Immature natural killer cell (primary cell): ENCODE measurements at regions not wholly inside any gene's neighbourhood (a gene's known extent, or its start where the extent isn't known, plus 50 kb on each side); places are given as distances from the start of the nearest gene placed in this dataset.

Experiments used
- DNase-seq, 3 donors: peaks; one replicate each; pipeline ENCODE4 v3.0.0; 2022; ENCODE audit warnings: mixed read lengths in 1 of 3
- H3K27ac Mint-ChIP-seq, 6 donors: one replicate each; pipeline ENCODE4 v1.8.0; 2020; ENCODE audit warnings: mixed read lengths in 6 of 6, mild to moderate bottlenecking in 5 of 6, inconsistent platforms in 4 of 6, moderate library complexity in 3 of 6
- H3K27me3 Mint-ChIP-seq, 3 donors: one replicate each; pipeline ENCODE4 v1.8.0; 2020 to 2021; ENCODE audit warnings: low read depth in 3 of 3, mild to moderate bottlenecking in 3 of 3, mixed read lengths in 3 of 3, moderate library complexity in 3 of 3, inconsistent platforms in 1 of 3
- H3K36me3 Mint-ChIP-seq, 3 donors: one replicate each; pipeline ENCODE4 v1.8.0; 2020; ENCODE audit warnings: mixed read lengths in 3 of 3, inconsistent platforms in 2 of 3, mild to moderate bottlenecking in 2 of 3
- H3K4me1 Mint-ChIP-seq, 2 donors: one replicate each; pipeline ENCODE4 v1.8.0; 2020; ENCODE audit warnings: inconsistent platforms in 2 of 2, mild to moderate bottlenecking in 2 of 2, mixed read lengths in 2 of 2, moderate library complexity in 1 of 2
- H3K4me3 Mint-ChIP-seq, 5 donors: one replicate each; pipeline ENCODE4 v1.8.0; 2020; ENCODE audit warnings: mild to moderate bottlenecking in 5 of 5, mixed read lengths in 5 of 5, inconsistent platforms in 3 of 5, moderate library complexity in 3 of 5
- H3K9me3 Mint-ChIP-seq, 6 donors: one replicate each; pipeline ENCODE4 v1.8.0; 2020; ENCODE audit warnings: mild to moderate bottlenecking in 6 of 6, mixed read lengths in 6 of 6, inconsistent platforms in 4 of 6, moderate library complexity in 3 of 6

DNA sequence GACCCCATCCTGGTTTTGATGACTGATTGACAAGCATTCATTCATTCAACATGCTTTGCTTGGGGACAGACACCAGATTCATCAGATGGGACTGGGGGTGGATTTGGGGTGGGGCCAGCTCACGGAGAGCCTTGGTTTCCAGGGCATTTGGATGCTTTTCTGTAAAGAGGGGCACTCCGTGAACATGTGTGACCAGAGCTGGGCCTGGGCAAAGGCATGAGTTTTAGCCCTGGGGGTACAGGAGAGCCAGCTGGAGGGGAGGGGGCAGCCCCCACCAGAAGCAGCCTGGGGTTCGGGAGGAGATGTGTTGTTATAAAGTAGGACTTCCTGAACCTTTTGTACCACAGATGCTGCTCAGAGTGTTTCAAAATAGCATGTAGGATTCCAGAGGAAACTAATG, 99.7 kb downstream of the RIPK4 start:
- Mint-ChIP-seq H3K4me1 (peaks cover 10% of the 10 kb centered on the region in 2 donors), H3K27me3 (peaks cover 0 to 6% (median 0%) of the 10 kb centered on the region in 3 donors), H3K4me3 (no peak overlapping the region), H3K27ac (no peak overlapping the region), H3K9me3 (peaks cover 0 to 2% (median 0%) of the 10 kb centered on the region in 6 donors), H3K36me3 (no peaks in the 10 kb centered on the region)
- DNase-seq, result no peak

DNA sequence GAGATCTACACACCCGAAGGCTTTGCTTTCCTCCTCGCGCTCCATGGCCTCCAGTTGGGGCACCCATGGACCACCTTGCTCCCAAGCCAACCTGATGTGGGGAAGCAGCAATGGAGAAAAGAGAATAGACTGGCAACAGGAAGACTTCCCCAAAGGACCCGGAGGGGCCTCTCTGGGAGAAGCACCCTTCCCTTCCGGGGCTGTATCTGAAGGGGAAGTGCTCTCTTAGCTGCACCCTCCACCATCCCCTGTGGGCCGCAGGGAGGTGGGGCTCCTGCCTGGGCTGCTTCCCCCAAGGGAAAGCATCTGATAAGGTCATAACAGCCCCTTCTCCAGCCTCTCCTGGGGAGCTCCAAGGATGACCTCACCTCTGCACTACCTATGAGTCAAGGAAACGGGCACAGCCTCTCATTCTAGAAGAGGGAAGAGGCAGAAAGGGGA, 100.2 kb downstream of the RIPK4 start:
- H3K27me3 Mint-ChIP-seq, result peaks cover 0 to 3% (median 0%) of the 10 kb centered on the region in 3 donors
- peaks cover 0 to 2% (median 0%) of the 10 kb centered on the region in 6 donors for H3K9me3 Mint-ChIP-seq
- DNase-seq, result no peak
- no peak overlapping the region for H3K4me3 Mint-ChIP-seq
- H3K4me1 Mint-ChIP-seq, result peaks cover 5% of the 10 kb centered on the region in 2 donors
- H3K27ac Mint-ChIP-seq, result no peak overlapping the region
- H3K36me3 Mint-ChIP-seq, result no peaks in the 10 kb centered on the region

DNA sequence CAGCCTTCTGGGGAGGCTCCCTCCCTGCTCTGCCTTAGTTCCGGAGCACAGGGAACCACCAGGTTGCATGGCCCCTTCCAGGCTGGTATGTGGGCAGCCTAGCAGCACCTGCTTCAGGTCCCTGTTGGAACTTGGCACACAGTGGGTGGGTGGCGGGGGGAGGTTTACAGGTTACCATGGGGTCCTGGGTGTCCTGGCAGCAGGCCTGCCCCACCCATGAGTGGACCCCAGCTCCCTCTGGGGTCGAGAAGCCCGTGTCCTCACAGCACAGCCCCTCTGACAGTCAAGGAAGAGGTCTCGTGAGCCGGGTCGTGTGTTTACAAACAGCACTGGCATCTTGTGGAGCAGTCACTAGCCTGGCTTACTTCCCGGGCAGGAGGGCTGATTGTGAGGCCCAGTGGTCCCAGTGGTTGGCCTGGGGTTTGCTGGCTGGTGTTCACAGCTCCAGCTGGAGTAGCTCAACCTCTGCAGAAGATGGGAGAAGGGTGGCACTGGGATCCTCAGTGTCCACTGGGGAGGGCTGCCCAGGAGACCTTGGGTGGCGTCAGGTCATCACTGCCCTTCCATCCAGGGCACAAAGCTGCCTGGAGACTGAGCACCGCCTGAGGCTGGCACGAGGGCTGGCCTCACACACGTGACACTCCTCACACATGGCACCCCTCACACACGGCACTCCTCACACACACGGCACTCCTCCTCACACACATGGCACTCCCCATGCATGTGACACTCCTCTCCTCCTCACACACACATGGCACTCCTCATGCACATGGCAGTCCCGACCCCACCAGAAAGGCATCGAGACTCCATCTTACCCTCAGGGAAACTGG, 100.9 kb downstream of the RIPK4 start:
- peaks cover 0 to 3% (median 0%) of the 10 kb centered on the region in 3 donors for H3K27me3 Mint-ChIP-seq
- no peak for DNase-seq
- no peak overlapping the region for H3K4me3 Mint-ChIP-seq
- H3K27ac Mint-ChIP-seq, result no peak overlapping the region
- no peaks in the 10 kb centered on the region for H3K4me1 Mint-ChIP-seq
- H3K36me3 Mint-ChIP-seq, result no peaks in the 10 kb centered on the region
- peaks cover 0 to 2% (median 0%) of the 10 kb centered on the region in 6 donors for H3K9me3 Mint-ChIP-seq

DNA sequence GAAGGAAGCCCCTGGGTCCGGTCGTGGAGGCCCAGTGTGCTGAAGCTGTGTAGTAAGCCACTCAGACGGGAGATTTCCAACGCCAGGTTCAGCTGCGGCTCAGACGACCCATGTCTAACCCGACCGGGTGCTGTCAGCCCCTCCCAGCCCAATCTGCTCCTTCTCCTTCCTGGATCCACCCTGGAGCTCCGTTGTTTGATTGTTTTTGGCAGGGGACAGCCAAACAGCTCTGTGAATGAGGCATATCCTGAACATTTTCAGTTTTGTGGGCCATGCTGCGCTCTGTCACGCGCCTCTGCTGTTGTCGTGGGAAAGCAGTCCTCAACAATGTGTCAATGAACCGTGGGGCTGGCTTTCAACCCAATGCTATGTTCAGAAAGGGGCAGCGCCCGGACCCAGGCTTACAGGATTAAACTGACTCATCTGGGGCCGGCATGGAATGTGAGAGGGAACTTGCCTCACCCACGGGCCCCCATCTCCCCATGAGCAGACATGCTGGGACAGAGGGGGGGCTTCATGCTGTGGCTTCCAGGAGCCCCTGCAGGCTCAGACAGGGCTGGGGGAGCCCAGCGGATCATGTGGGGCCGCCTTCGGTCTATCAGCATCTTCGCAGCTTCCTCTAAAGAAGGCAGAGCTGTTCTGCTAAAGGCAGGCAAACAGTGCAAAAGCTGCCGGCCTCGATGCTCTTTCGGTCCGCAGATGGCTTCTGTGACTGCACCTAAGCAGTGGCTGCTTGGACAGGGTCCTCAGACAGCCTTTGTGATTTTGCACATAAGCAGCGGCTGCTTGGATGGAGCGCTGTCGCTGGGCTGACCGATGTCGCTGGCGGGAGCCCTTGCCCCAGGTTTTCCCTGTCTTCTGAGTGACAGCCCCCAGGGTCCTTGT, 101.7 kb downstream of the RIPK4 start:
- Mint-ChIP-seq H3K9me3 (peaks cover 0 to 2% (median 0%) of the 10 kb centered on the region in 6 donors), H3K4me3 (no peak overlapping the region), H3K4me1 (no peaks in the 10 kb centered on the region), H3K36me3 (no peaks in the 10 kb centered on the region), H3K27me3 (peaks cover 0 to 2% (median 0%) of the 10 kb centered on the region in 3 donors), H3K27ac (no peak overlapping the region)
- no peak for DNase-seq

DNA sequence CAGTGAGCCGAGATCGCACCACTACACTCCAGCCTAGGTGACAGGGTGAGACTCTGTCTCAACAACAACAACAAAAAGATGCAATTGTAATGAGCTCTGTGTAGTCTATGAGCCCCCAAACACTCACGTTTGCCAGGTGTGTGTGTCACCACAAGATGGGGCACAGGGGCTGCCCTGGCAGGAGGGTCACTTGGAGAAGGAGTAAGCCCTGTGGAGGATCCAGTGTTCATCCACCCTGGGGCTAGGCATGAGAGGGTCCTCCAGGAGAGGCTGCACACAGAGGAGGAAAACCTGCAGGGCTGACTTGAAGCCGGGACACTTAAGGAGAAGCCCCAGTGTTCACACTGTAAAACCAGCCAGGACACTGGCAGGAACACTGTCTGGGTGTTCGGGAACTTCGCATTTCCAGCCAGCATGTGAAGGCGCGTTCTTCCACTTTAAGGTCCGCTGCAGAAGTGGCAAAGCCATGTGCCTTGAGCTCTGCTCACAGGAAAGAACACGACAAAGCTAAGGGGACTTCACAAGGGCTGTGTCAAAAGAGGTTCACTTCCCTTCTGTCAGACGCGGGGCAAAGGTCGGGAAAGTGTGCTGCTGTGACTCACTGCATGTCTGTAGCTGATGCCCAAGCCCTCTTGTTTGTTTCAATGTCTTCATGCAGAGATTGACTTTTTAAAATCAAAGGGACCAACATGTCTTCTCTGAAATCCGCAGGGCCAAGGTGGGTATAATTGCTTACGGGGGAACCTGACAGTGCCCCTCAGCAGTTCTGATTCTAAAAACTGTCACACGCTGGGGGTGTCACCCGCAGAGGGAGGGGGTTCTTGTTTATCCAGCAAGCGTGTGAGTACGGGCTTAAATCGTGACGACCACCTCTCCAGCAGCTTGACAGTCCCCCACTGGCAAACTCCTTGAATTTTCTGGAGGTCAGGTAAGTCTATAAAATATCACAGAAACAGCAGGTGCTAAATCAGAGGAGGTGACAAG, 102.8 kb downstream of the RIPK4 start:
- no peaks in the 10 kb centered on the region for H3K36me3 Mint-ChIP-seq
- no peak for DNase-seq
- no peaks in the 10 kb centered on the region for H3K4me1 Mint-ChIP-seq
- no peak overlapping the region for H3K27ac Mint-ChIP-seq
- peaks cover 0 to 2% (median 2%) of the 10 kb centered on the region in 3 donors for H3K27me3 Mint-ChIP-seq
- H3K4me3 Mint-ChIP-seq, result no peak overlapping the region
- H3K9me3 Mint-ChIP-seq, result no peaks in the 10 kb centered on the region

DNA sequence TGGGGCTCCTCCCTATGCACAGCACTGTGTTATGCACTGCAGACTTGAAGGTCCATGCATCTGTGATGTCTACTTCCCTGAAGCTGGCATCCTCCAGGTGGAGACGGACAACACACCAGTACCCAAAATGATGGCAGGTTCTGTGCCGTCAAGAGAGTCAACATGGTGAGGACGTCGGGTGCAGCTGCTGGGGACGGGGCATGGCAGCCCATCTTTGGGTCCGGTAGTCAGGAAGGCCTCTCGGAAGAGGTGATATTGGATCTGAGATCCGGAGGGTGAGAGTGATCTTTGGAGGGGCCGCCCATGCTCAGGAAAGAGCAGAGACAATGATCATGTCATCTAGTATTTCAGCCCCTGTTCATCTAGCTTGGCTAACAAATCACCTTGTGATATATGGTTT, 104.1 kb downstream of the RIPK4 start:
- Mint-ChIP-seq H3K4me3 (no peak overlapping the region), H3K36me3 (no peaks in the 10 kb centered on the region), H3K4me1 (no peaks in the 10 kb centered on the region), H3K27me3 (peaks cover 0 to 4% (median 2%) of the 10 kb centered on the region in 3 donors), H3K9me3 (no peaks in the 10 kb centered on the region), H3K27ac (no peak overlapping the region)
- DNase-seq, result no peak

DNA sequence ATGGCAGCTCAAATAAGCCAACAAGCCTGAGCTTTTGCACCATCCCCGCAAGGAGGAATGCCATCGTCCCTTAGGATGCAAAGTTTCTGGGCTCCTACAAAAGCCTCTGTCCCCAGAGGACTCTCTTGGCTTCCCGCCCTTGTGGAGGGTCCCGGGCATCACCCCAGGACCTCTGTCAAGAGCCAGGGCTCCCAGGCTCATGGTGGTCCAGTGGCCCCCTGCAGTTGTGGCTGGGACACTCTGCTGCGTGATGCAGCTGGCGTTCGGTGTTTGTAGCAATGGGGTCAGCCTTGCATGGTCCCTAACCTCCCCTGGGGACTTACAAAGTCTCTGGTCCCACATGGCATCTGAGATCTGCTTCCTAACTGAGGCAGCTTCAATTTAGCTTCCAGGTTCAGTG, 104.7 kb downstream of the RIPK4 start:
- no peak for DNase-seq
- Mint-ChIP-seq H3K4me1 (no peaks in the 10 kb centered on the region), H3K9me3 (no peaks in the 10 kb centered on the region), H3K27ac (no peak overlapping the region), H3K4me3 (no peak overlapping the region), H3K36me3 (no peaks in the 10 kb centered on the region), H3K27me3 (peaks cover 0 to 4% (median 2%) of the 10 kb centered on the region in 3 donors)

DNA sequence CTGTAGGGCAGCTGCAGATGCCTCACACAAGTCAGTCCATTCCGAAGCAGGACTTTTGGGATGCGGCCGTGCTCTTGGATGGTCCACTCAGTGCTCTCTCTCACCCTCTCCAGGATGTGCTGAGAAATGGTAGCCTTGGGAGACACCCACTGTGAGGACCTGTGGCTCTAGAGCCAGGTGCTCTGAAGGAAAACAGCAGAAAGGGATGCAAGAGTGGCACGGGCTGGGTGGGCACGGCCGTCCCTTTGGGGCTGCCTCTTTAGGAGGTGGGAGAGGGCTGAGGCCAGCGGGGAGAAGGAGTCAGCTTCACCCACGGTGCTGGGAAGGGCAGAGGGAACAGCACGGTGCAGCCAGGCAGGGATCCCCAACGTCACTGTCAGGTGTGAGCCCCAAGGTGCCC, 106.1 kb downstream of the RIPK4 start:
- Mint-ChIP-seq H3K4me1 (no peaks in the 10 kb centered on the region), H3K36me3 (no peaks in the 10 kb centered on the region), H3K4me3 (no peak overlapping the region), H3K27me3 (peaks cover 0 to 4% (median 2%) of the 10 kb centered on the region in 3 donors), H3K9me3 (no peaks in the 10 kb centered on the region), H3K27ac (no peak overlapping the region)
- no peak for DNase-seq

DNA sequence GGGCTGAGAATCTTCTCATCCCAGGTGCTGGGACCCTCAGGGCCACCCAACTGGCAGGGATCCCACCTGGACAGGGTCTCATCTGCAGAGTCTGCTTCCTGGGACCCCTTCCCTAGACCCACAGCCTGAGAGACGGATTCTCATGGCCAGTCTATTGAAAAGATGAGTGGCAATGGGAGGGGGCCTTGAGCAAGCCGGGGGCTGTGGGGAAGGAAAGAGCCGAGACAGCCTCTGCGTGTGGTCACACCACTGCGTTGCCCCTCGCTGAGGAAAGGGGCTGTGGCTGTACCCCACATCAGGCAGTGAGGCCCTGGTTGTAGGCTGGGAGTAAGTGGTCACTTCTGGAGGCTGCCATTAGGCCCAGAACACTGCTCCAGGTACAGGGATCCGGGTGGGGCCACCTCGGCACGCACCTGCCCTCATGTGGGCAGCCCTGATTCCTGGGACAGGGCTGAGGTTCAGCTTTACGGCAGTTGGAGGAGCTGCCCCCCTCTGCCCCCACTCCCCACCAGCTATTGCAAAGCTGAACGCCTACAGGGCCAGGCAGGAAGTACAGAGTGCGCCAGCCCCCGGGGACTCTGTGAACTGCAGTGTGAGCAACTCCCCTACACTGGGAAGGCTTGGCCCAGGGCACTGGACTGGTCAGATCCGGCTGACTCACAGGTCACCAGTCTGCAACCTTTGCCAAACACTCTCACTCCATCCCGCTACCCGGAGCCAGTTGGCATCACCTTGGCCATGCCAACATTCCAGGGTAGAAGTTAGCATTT, 106.9 kb downstream of the RIPK4 start:
- peaks cover 0 to 4% (median 2%) of the 10 kb centered on the region in 3 donors for H3K27me3 Mint-ChIP-seq
- H3K27ac Mint-ChIP-seq, result no peak overlapping the region
- no peak overlapping the region for H3K4me3 Mint-ChIP-seq
- no peaks in the 10 kb centered on the region for H3K9me3 Mint-ChIP-seq
- no peak for DNase-seq
- no peaks in the 10 kb centered on the region for H3K36me3 Mint-ChIP-seq
- no peaks in the 10 kb centered on the region for H3K4me1 Mint-ChIP-seq

DNA sequence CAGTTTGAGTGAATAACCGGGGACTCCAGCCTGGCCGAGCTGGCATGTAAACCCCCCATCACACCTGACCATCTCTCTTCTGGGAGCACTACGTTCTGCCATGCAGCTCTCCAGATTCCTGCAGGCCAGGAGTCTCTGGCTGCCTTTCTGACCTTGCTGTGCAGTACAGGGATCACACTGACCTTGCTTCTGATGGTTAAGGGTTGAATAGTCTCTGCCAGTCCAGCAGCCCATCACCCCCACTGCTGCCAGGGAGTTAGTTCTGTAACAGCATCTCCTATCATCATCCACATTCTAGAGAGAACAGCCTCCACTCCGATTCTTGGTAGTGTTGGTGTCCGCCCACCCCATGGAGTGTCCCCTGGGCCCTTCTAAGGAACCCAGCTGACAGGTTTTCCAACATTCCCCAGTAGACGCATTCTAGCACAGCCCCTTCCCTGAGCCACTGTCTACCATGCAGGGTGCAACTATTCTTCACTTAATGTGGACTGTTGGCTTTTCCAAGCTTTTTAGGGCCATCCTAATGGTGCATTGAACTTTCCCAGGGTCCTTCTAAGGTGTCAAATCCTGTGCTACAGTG, 109.8 kb downstream of the RIPK4 start:
- H3K27me3 Mint-ChIP-seq, result peaks cover 0 to 5% (median 3%) of the 10 kb centered on the region in 3 donors
- no peak overlapping the region for H3K27ac Mint-ChIP-seq

DNA sequence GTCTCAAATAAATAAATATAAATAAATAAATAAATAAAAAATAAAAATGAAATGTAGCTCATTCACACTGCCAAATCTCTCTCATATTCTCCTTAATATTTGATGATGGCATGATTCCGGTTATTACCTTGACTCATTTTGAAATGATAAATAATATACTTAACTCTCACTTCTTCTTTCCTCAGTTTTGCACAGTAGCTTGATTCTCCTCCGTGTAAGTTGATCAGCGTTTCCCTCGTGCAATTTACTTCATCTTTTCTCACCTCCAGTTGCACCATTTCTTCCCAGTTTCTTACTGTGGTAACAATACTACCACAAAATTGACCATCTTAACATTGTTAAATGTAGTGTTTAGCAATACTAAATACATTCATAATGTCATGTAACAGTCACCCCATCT, 111.6 kb downstream of the RIPK4 start:
- Mint-ChIP-seq H3K4me1 (no peaks in the 10 kb centered on the region), H3K9me3 (no peaks in the 10 kb centered on the region), H3K27ac (no peak overlapping the region), H3K27me3 (peaks cover 0 to 5% (median 3%) of the 10 kb centered on the region in 3 donors), H3K4me3 (no peak overlapping the region), H3K36me3 (no peaks in the 10 kb centered on the region)
- DNase-seq, result no peak

More for the DNA sequence above, 109.8 kb downstream of the RIPK4 start:
- H3K4me3 Mint-ChIP-seq, result no peak overlapping the region
- H3K4me1 Mint-ChIP-seq, result no peaks in the 10 kb centered on the region
- H3K9me3 Mint-ChIP-seq, result no peaks in the 10 kb centered on the region
- no peaks in the 10 kb centered on the region for H3K36me3 Mint-ChIP-seq
- no peak for DNase-seq

DNA sequence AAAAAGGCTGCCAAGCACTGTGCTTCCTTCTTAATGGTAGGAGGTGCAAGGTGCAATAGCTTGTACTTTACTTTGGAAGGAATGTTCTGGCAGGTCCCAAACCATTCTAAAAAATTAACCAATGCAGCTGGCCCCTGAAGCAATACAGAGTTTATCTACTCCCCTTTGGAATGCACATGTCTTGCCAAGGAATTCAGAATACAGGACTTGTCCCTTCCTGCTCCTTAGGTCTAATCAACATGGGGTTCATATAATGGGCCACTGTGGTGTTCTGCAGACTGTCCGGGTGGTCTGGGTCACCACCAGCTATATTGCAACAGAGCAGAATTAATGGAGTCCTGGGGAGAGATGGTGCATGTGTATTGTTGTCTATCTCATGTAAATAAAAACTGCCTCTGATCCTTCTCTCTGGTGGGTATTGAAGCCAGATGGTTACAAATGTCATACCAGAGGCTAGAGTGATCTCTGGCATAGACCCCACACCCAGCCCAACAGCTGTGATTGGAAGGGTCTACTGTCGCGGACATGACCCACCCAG, 112.8 kb downstream of the RIPK4 start:
- Mint-ChIP-seq H3K27me3 (peaks cover 0 to 3% (median 3%) of the 10 kb centered on the region in 3 donors), H3K4me3 (no peak overlapping the region), H3K9me3 (no peaks in the 10 kb centered on the region), H3K4me1 (no peaks in the 10 kb centered on the region), H3K27ac (no peak overlapping the region), H3K36me3 (no peaks in the 10 kb centered on the region)
- no peak for DNase-seq
